PC-3 (cell line): ENCODE measurements at regions not wholly inside any gene's neighbourhood (a gene's known extent, or its start where the extent isn't known, plus 50 kb on each side); places are given as distances from the start of the nearest gene placed in this dataset.

Source experiments
- ATAC-seq: fragments of 200-7000 bp; cut with Tn5 transposase; 2 replicates; pipeline ENCODE4 v1.9.1; 2020; ENCODE audit warnings: mild to moderate bottlenecking, moderate library complexity
- BruUV-seq: library from RNA; stranded (reverse); fragments of 400-500 nt; replicated peaks from 2 replicates; lab custom pipeline; 2021; lab: Mats Ljungman, UMichigan
- CTCF ChIA-PET: fragments of 300-600 bp; sonication (Branson Sonifier 250); formaldehyde crosslinking; loops from one replicate; lab custom pipeline; 2022; ENCODE audit warnings: antibody characterized with exemption; lab: Charles Lee
- POLR2A ChIA-PET: fragments of 300-600 bp; sonication (Branson Sonifier 250); formaldehyde crosslinking; loops from one replicate; lab custom pipeline; 2022; ENCODE audit warnings: antibody characterized with exemption; ENCODE audit not compliant: unreplicated experiment; lab: Charles Lee
- DNase-seq: peaks from one replicate; pipeline ENCODE4 v3.0.0-alpha.2; 2015
- H2AFZ ChIP-seq: fragments of 300-600 bp; sonication (generic); 2 replicates; pipeline ENCODE4 v1.6.0; 2016; ENCODE audit warnings: antibody characterized with exemption, low read length
- H3F3A ChIP-seq: fragments of 300-600 bp; sonication (generic); one replicate; pipeline ENCODE4 v1.6.0; 2017; ENCODE audit warnings: antibody characterized with exemption, low read length, control low read depth, mild to moderate bottlenecking; ENCODE audit not compliant: unreplicated experiment
- H3K27ac ChIP-seq: fragments of 300-600 bp; sonication (generic); 2 replicates; pipeline ENCODE4 v1.5.1; 2016; ENCODE audit warnings: mild to moderate bottlenecking, low read length
- H3K27me3 ChIP-seq: fragments of 300-600 bp; sonication (generic); 2 replicates; pipeline ENCODE4 v1.6.1; 2016; ENCODE audit warnings: low read length, mixed read lengths
- H3K36me3 ChIP-seq: fragments of 300-600 bp; sonication (generic); 2 replicates; pipeline ENCODE4 v1.6.1; 2016; ENCODE audit warnings: low read depth, mixed run types, low read length, mixed read lengths
- H3K4me1 ChIP-seq: fragments of 300-600 bp; sonication (generic); 2 replicates; pipeline ENCODE4 v1.5.1; 2016; ENCODE audit warnings: low read length; ENCODE audit not compliant: insufficient read depth
- H3K4me2 ChIP-seq: fragments of 300-600 bp; sonication (generic); 2 replicates; pipeline ENCODE4 v1.6.0; 2016; ENCODE audit warnings: low read length
- H3K4me3 ChIP-seq: fragments of 300-600 bp; sonication (generic); 2 replicates; pipeline ENCODE4 v1.5.1; 2016; ENCODE audit warnings: mild to moderate bottlenecking, low read length, mixed read lengths
- H3K79me2 ChIP-seq: fragments of 300-600 bp; sonication (generic); 2 replicates; pipeline ENCODE4 v1.6.1; 2017; ENCODE audit warnings: low read length, mixed read lengths
- H3K9ac ChIP-seq: fragments of 300-600 bp; sonication (generic); 2 replicates; pipeline ENCODE4 v1.6.0; 2016; ENCODE audit warnings: mild to moderate bottlenecking, low read length
- H3K9me2 ChIP-seq: fragments of 300-600 bp; sonication (generic); replicated peaks from 2 replicates; pipeline ENCODE4 v1.6.1; 2016; ENCODE audit warnings: mixed run types, low read length, mixed read lengths
- H3K9me3 ChIP-seq: fragments of 300-600 bp; sonication (generic); 2 replicates; pipeline ENCODE4 v1.6.1; 2016; ENCODE audit warnings: low read length, mixed read lengths
- H4K20me1 ChIP-seq: fragments of 300-600 bp; sonication (generic); 2 replicates; pipeline ENCODE4 v1.6.1; 2016; ENCODE audit warnings: low read length, mixed read lengths
- EZH2 ChIP-seq: fragments of 300-600 bp; sonication (generic); IDR thresholded peaks from one replicate; pipeline ENCODE4 v1.6.1; 2017; ENCODE audit warnings: antibody characterized with exemption, mild to moderate bottlenecking, low read length; ENCODE audit not compliant: unreplicated experiment
- EZH2phosphoT487 ChIP-seq: fragments of 300-600 bp; sonication (generic); IDR thresholded peaks from 2 replicates; pipeline ENCODE4 v1.6.1; 2018; ENCODE audit warnings: mild to moderate bottlenecking, antibody characterized with exemption, low read length, borderline replicate concordance
- intact Hi-C: fragments of 100-400 bp; cut with micrococcal nuclease; formaldehyde crosslinking; loops from 2 replicates; pipeline ENCODE4 v1.9.0; 2023
- TF ChIP-seq, protein P1 (sequence below): fragments of 300-600 bp; sonication (generic); conservative IDR thresholded peaks from 2 replicates; pipeline ENCODE4 v1.5.1; 2017; ENCODE audit warnings: antibody characterized with exemption, low read depth, mild to moderate bottlenecking, low read length

DNA sequence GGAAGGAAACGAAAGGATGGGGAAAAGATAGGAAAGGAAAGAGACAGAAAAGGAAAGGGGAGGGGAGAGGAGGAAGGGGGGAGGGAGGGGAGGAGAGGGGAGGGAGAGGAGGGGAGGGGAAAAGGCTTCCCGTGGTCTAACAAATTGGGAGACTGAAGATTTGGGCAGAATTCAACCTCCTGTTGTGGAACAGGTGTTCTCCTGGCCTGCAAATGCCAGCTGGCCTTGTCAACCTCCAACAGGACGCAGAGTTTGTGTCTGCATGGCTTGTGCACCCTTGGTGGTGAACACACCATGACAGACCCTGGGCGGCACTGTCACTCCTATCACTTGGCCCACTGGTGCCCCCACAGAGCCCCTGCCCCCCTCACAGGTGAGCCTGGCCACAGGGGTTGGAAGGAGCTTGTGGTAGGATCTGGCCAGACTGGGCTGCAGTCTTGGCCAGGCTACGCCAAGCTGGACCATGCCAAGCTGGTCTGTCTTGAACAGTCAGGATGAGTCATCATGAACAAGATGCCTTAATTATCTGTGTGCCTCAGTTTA is 321.6 kb downstream of the BCL11B start:
- H3F3A ChIP-seq, result no peaks in the 10 kb centered on the region
- no peak overlapping the region for H2AFZ ChIP-seq
- POLR2A ChIA-PET, result no interaction called here
- H3K4me1 ChIP-seq, result no peaks in the 10 kb centered on the region
- no peak for DNase-seq
- no peak overlapping the region for H3K4me3 ChIP-seq
- H3K79me2 ChIP-seq, result no peaks in the 10 kb centered on the region
- no peak overlapping the region for H3K9ac ChIP-seq
- H3K27ac ChIP-seq, result no peak overlapping the region
- intact Hi-C loops, result no loop called here
- H3K9me3 ChIP-seq, result no peaks in the 10 kb centered on the region
- H3K36me3 ChIP-seq, result no peaks in the 10 kb centered on the region
- ATAC-seq, result no peak
- H4K20me1 ChIP-seq, result no peaks in the 10 kb centered on the region
- BruUV-seq, result no TSS peak
- TF ChIP-seq EZH2 (no peak), EZH2phosphoT487 (no peak)
- TF ChIP-seq, protein P1, sequence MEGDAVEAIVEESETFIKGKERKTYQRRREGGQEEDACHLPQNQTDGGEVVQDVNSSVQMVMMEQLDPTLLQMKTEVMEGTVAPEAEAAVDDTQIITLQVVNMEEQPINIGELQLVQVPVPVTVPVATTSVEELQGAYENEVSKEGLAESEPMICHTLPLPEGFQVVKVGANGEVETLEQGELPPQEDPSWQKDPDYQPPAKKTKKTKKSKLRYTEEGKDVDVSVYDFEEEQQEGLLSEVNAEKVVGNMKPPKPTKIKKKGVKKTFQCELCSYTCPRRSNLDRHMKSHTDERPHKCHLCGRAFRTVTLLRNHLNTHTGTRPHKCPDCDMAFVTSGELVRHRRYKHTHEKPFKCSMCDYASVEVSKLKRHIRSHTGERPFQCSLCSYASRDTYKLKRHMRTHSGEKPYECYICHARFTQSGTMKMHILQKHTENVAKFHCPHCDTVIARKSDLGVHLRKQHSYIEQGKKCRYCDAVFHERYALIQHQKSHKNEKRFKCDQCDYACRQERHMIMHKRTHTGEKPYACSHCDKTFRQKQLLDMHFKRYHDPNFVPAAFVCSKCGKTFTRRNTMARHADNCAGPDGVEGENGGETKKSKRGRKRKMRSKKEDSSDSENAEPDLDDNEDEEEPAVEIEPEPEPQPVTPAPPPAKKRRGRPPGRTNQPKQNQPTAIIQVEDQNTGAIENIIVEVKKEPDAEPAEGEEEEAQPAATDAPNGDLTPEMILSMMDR, result no peak
- peaks cover 21% of the 10 kb centered on the region for H3K27me3 ChIP-seq
- H3K4me2 ChIP-seq, result no peak overlapping the region
- CTCF ChIA-PET, result no interaction called here
- no peaks in the 10 kb centered on the region for H3K9me2 ChIP-seq

DNA sequence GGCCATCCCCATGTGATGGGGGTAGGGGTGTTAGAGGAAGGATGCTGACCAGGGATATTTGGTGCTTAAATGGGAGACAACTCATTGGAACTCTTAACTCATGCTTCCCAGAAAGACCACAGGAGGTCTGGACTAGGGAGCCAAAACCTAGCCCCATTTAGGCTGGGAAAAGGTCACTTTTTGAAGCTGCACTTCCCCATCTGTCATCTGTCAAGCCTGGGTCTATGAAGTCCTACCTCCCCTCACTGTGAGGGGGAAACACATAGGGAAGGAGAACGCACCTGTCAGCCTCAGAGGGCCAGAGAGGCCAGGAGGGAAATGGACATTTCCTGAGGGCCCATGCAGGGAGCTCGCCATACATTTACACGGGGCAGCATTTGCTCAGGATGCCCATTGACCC is 321.0 kb downstream of the BCL11B start:
- no peaks in the 10 kb centered on the region for H3K36me3 ChIP-seq
- peaks cover 27% of the 10 kb centered on the region for H3K27me3 ChIP-seq
- DNase-seq (no peak), ATAC-seq (no peak)
- POLR2A ChIA-PET, result no interaction called here
- TF ChIP-seq EZH2phosphoT487 (no peak), EZH2 (no peak)
- H4K20me1 ChIP-seq, result no peaks in the 10 kb centered on the region
- no peaks in the 10 kb centered on the region for H3F3A ChIP-seq
- no peak overlapping the region for H3K4me2 ChIP-seq
- H3K79me2 ChIP-seq, result no peaks in the 10 kb centered on the region
- no peak overlapping the region for H3K9ac ChIP-seq
- H3K4me3 ChIP-seq, result no peak overlapping the region
- no peaks in the 10 kb centered on the region for H3K9me2 ChIP-seq
- CTCF ChIA-PET, result no interaction called here
- H3K9me3 ChIP-seq, result no peaks in the 10 kb centered on the region
- H2AFZ ChIP-seq, result no peak overlapping the region
- intact Hi-C loops, result no loop called here
- no peak overlapping the region for H3K27ac ChIP-seq
- no TSS peak for BruUV-seq
- H3K4me1 ChIP-seq, result no peaks in the 10 kb centered on the region

DNA sequence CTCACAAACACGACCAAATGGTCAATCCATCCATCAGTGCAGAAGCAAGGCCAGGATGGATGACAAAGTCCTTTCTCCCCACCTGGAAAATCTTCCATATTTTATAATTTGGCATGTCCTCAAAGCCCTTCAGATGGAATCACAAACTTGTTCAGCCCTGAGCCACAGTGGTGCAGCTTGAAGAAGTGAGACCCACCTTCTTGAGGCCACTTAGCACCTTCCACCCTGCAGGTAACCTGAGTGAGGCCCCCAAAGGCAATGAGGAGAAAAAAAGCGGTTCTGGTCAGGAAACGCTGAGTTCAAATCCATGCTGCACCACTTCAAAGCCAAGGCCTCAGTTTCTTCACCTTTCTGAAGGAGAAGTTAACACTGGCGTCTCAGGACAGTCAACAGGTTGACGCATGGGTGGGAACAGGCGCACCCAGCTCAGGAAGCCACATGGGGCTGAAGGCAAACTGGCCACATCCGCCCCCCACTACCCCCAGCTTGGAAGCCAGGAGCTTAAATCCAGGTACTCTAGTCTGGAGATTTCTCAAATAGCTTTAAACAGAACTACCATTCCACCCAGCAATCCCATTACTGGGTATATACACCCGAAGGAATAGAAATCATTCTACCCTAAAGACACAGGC is 320.4 kb downstream of the BCL11B start:
- no peak overlapping the region for H3K4me2 ChIP-seq
- H3K9ac ChIP-seq, result no peak overlapping the region
- H3K9me3 ChIP-seq, result no peaks in the 10 kb centered on the region
- TF ChIP-seq, protein P1, result no peak
- no peak for TF ChIP-seq EZH2phosphoT487
- TF ChIP-seq EZH2, result no peak
- H3K4me3 ChIP-seq, result no peak overlapping the region
- no peaks in the 10 kb centered on the region for H3K9me2 ChIP-seq
- DNase-seq (no peak), ATAC-seq (no peak)
- CTCF ChIA-PET, result no interaction called here
- intact Hi-C loops, result no loop called here
- no peaks in the 10 kb centered on the region for H3F3A ChIP-seq
- no peaks in the 10 kb centered on the region for H4K20me1 ChIP-seq
- no peaks in the 10 kb centered on the region for H3K79me2 ChIP-seq
- no peaks in the 10 kb centered on the region for H3K4me1 ChIP-seq
- peaks cover 32% of the 10 kb centered on the region for H3K27me3 ChIP-seq
- H2AFZ ChIP-seq, result no peak overlapping the region
- no TSS peak for BruUV-seq
- H3K27ac ChIP-seq, result no peak overlapping the region
- H3K36me3 ChIP-seq, result no peaks in the 10 kb centered on the region
- POLR2A ChIA-PET, result no interaction called here
